ENCODE measurements at regions not wholly inside any gene's neighbourhood (a gene's known extent, or its start where the extent isn't known, plus 50 kb on each side); places are given as distances from the start of the nearest gene placed in this dataset.

DNA sequence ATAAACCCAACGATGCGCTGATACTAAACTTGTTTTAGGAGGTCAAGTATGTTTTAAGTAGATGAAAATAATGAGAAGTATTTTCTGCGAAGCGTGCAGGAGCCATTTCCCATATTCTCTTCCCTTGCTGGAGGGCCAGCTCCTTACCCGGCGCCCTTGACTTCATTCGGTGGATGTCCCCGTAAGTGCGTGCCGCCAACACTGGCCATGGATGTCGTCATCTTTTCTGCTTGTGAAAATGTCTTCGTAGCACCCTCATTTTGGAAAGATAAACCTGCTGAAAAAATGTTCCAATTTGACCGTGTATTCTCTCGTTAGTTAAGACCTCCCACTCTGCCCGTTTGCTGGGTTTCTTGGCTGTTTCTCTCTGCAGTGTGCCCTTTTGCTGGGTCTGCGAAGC, 127.5 kb downstream of the RTP5 start:
- Histone ChIP-seq H3K9ac (ENCODE audit: control insufficient read depth, insufficient read depth, low read length) (no peak overlapping the region), H2AFZ (ENCODE audit: control insufficient read depth, low read depth, low read length) (no peak overlapping the region), H4K20me1 (ENCODE audit: control insufficient read depth, insufficient read depth) (no peaks in the 10 kb centered on the region), H3K4me1 (ENCODE audit: control insufficient read depth, insufficient read depth, low read length) (no peaks in the 10 kb centered on the region), H3K27me3 (replicated peaks in 1 of 2; ENCODE audit: control insufficient read depth in 2 of 2, insufficient read depth in 2 of 2, low read length in 1 of 2) (no peaks in the 10 kb centered on the region), H3K9me3 (replicated peaks; ENCODE audit: control insufficient read depth, insufficient read depth, low read length) (no peaks in the 10 kb centered on the region; the same call in 2 of the 3 replicates), H3K4me3 (no peak overlapping the region), H3K36me3 (ENCODE audit: control insufficient read depth in 2 of 2, insufficient read depth in 2 of 2, low read length in 1 of 2) (no peaks in the 10 kb centered on the region), H3K4me2 (ENCODE audit: control insufficient read depth, insufficient read depth) (no peak overlapping the region), H3K79me2 (ENCODE audit: control insufficient read depth, insufficient read depth, low read length) (no peaks in the 10 kb centered on the region), H3K27ac (ENCODE audit: control insufficient read depth, insufficient read depth) (no peak overlapping the region)
- in situ Hi-C loops (cut with MboI) (no loop called here), intact Hi-C loops (cut with micrococcal nuclease; ENCODE audit: unreplicated experiment) (no loop called here)
- FAIRE-seq = no peak
- ChIA-PET POLR2A (no interaction called here), SMC1A (ENCODE audit: uncharacterized antibody, unreplicated experiment) (interaction anchor here (0.6 to 0.8 kb wide), 2 partner anchors 23 to 77 kb away, joined by 3 read pairs; no protein-coding TSS in a partner anchor), RAD21 (ENCODE audit: unreplicated experiment) (no interaction called here), CTCF (interaction anchor here (0.7 kb wide), 1 partner anchor 51 kb away, joined by 3 read pairs; no protein-coding TSS in a partner anchor)
- BruUV-seq (replicated peaks) = no TSS peak
- DNase-seq (ENCODE audit: low read depth, low spot score) = no peak
- TF ChIP-seq POLR2AphosphoS2 (IDR thresholded peaks at IDR 0.05; ENCODE audit: low read depth, low read length) (no peak), KAT2A (conservative IDR thresholded peaks at IDR 0.05; ENCODE audit: control insufficient read depth, low read depth, low read length) (no peak), RFX5 (IDR thresholded peaks at IDR 0.05; ENCODE audit: low read depth, low read length) (no peak), SREBF1 (IDR thresholded peaks at IDR 0.05; ENCODE audit: low read length) (no peak), EP300 (IDR thresholded peaks at IDR 0.05; ENCODE audit: borderline replicate concordance in 1 of 2, control insufficient read depth in 1 of 2, low read depth in 2 of 2, low read length in 2 of 2) (no peak), CHD4 (IDR thresholded peaks at IDR 0.05) (no peak), NRF1 (conservative IDR thresholded peaks at IDR 0.05; ENCODE audit: low read depth, low read length) (no peak), ZSCAN29 (IDR thresholded peaks at IDR 0.05) (no peak), MEF2A (IDR thresholded peaks at IDR 0.05; ENCODE audit: insufficient read depth, low read depth, low read length) (no peak), FOS (IDR thresholded peaks at IDR 0.05; ENCODE audit: borderline replicate concordance, extremely low read depth, insufficient read length) (no peak), POLR2AphosphoS5 (IDR thresholded peaks at IDR 0.05; ENCODE audit: low read length) (no peak), ZNF24 (IDR thresholded peaks at IDR 0.05) (no peak), HDAC6 (IDR thresholded peaks at IDR 0.05; ENCODE audit: unreplicated experiment) (no peak), PML (IDR thresholded peaks at IDR 0.05; ENCODE audit: low read length) (no peak), NFXL1 (IDR thresholded peaks at IDR 0.05; ENCODE audit: borderline replicate concordance) (no peak), CBX3 (IDR thresholded peaks at IDR 0.05; ENCODE audit: borderline replicate concordance, low read depth) (no peak)
- ATAC-seq = no peak
- 68% methylated on average over 16 of the region's 16 CpGs for WGBS (ENCODE audit: insufficient coverage, insufficient replicate concordance, low lambda C conversion rate, missing lambda C conversion rate)
